ENCODE measurements at regions not wholly inside any gene's neighbourhood (a gene's known extent, or its start where the extent isn't known, plus 50 kb on each side); places are given as distances from the start of the nearest gene placed in this dataset.

DNA sequence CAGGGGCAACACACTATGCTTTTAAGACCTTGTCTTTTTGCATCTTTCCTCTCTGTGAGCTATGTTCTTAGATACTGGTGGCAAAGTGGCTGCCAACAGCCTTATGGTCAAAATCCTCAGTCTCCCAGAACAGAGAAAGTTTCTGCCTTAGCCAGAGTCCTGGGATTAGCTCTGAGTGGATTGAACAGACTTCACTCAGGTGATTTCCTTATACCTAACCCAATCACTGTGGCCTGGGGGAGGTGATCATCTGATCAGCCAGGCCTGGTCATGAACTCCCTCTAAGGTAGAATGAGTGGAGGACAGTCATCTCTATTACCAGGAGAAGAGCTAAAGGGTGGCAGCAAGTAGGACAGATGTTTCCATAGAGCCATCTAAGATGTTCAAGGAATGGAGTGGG is 218.5 kb upstream of the E2F8 start:
- DNase-seq, result no peak

DNA sequence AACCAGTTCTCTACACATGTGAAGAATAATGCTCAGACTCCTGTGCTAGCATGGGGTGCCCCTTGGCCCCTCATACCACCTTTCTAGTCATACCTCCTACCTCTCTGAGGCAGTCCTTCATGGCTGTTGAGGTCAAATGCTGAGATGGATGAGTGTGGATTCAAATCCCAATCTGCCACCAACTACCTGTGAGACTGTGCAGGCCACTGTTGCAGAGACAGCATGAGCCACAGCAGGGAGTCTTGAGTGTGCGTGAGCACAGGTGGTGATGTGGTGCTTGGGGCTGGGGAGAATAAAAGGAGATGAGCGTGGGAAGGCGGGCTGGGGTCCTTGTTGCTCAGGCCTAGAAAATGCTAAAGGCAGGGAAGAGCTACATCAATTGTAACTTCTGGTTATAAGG is 218.0 kb upstream of the E2F8 start:
- DNase-seq, result no peak

DNA sequence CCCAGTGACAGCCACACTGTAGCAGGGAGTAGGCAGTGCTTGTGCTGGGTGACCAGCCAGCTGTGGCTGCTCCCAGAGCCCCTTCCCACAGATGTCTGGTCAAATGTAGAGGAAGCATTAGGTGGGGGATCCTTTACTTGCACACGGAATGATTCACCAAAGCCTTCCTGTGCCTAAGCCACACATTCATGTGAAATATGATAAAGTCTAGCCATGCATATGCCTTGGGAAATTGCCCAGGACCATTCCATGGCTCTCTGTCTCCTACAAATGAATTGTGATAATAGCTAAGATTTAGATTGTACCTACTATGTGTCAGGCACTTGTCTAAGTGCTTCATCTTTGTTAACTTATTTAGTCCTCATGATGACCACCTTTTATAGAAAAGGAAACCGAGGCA is 217.5 kb upstream of the E2F8 start:
- no peak for DNase-seq

DNA sequence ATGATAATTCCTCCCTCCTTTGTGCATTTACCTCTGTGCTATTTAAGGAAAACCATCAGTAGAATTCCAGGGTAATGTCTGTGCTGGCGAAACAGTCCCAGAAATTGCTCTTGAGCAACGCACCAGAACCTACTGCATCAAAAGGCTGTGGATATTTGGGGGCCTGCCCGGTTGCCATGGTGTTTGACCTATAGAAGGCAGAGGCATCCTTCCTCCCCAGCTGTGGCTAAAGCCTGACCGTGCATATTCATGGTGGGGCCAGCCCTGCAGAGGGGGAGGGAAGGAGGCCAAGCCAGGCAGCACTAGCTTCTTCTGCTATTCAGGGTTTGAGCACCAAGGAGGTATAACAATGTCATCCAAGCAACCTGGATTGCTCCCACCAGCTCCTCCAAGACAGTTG is 215.0 kb upstream of the E2F8 start:
- no peak for DNase-seq

DNA sequence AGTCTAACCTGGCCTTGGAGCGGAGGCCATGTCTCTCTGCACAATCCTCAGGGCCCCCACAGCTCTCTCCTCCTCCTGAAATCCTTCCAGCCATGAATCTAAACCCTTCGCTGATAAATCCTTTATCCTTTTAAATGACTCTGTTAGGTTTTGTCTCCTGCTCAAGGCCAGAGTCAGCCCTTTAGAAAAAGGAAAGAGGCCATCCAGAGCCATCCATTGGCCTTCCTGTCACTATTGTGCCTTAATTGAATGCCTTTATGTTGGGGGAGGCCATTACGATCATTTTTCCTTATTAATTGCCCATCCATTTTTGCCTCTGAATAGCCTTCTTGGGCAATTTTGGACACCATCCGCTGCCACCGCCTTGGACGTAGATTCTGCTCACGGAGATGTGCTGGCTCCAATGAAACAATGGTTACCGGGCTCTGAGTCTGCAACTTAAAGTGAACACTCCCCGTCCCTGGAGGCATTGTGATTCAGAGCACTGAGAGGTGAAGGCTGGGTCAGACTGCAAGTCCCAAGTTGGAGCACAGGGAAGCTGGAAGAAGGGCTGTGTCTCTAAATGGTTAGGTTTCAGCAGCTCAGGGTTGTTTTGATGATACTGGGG is 213.0 kb upstream of the E2F8 start:
- no peak for DNase-seq

DNA sequence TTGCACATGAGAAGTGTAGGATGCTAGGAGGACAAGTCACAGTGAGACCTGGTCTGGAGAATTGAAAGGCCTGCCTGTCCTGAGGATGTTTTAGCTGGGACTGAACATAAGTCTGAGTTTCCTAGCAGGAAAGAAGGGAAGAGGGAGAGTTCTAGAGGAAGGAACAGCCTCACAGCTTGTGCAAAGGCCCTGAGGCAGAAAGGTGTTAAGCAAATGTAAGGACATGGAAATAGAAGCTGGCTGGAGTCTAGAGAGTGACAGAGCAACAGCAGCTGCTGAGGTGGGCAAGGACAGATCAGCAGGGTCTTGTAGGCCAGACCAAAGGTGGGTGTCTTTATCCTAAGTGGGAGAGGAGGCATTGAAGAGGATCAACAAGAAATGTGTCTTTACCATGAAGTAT is 210.9 kb upstream of the E2F8 start:
- DNase-seq, result no peak

DNA sequence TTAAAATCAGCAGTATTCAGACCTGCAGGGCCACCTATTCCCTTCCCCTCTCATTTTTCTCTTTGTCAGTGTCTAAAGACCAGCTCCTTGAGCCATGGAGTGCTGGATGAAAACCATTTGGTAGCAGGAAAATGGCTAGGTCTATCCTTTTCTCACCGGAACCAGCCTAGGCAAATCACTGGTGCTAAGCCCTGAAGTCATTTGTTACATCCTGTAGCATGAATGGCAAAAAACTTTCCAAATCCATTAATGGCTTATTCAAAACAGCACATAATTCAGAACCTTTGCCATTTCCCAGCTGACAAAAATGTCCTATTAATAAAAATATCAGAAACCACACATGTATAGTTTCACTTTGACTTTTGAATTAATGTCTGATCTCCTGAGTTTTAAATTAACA is 209.5 kb upstream of the E2F8 start:
- no peak for DNase-seq

DNA sequence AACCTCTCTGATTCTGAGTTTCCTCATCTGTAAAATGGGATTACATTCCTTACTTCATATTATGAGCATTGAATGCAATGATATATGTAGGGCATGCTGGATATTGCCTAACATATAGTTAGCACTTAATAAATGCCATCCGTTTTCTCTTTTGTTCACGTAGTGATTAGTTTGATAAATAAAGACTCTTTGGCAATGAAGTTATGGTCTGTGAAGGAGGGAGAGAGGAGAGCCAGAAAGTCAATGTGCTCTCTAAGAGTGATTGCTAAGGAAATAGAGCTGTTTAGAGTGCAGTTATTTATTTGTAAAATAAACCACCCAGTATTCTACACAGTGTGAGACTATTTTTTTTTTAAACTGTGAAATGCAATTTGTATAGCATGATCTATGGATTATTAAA is 207.9 kb upstream of the E2F8 start:
- DNase-seq, result no peak

DNA sequence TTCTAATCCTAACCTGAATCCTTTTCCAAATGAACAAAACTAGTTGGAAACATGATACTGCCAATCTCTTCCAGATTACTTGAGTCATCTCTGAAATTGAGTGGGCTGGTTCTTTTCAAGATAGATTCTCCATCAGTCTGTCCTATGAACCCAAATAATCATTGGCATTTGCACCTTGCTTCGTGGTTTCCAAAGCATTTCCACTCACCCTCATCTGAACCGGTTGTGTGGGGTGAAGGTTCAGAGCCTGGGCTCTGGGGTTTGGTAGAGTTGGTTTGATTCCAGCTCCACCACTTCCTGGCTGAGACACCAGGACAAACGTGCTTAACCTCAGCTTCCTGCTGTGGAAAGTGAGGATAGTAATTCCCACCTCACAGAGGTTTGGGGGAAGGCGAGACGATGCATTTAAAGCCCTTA is 206.4 kb upstream of the E2F8 start:
- no peak for DNase-seq

DNA sequence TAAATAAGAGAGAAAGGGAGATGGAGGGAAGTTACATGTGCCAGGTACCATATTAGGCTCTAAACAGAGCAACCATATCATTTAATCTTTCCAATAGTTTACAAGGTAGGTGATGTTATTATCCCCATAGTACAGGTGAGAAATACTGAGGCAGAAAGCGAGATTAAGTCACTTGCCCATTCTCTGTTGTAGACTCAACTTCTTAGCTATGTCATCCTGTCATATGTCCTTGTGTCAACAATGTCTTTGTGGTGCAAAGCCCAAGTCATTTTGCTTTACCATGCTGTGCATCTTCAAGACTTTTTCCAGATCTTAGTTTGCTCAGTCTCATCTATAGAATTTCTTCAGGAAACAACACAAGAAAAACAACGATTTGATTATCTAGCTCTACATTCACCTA is 205.0 kb upstream of the E2F8 start:
- DNase-seq, result no peak

DNA sequence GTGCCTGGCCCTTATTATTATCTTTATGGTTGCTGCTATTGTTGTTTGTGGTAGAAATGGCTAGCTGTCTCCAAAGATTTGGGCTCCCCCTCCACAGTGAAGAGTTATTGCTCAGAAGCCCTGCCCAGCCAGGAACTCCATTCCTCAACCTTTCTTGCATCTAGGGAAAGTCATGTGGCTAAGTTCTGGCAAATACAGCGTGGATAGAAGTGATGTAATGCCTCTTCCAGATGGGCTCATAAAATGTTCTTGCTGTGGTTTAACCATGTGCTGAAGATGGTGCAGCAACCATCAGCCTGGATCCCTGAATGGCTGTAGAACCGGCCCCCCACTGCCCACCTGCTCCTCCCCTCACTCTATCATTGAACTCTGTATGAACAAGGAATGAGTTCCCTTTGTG is 203.5 kb upstream of the E2F8 start:
- no peak for DNase-seq

DNA sequence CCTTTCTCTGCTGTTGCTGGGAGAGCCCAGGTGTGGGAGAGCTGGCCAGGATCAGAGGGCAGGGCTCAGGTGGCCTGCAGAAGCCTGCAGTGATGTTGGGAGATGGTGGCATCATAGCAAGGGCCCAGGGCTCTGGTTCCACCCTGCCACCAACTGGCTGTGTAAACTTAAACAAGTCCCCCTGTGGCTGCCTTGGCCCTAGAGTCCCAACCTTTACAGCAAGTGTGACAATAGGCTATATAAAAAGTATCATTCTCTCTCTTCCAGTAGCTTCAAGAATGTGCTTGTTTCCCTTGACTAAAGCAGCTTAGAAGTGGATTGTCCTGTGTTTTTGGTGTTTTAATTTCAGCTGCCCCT is 201.8 kb upstream of the E2F8 start:
- no peak for DNase-seq

DNA sequence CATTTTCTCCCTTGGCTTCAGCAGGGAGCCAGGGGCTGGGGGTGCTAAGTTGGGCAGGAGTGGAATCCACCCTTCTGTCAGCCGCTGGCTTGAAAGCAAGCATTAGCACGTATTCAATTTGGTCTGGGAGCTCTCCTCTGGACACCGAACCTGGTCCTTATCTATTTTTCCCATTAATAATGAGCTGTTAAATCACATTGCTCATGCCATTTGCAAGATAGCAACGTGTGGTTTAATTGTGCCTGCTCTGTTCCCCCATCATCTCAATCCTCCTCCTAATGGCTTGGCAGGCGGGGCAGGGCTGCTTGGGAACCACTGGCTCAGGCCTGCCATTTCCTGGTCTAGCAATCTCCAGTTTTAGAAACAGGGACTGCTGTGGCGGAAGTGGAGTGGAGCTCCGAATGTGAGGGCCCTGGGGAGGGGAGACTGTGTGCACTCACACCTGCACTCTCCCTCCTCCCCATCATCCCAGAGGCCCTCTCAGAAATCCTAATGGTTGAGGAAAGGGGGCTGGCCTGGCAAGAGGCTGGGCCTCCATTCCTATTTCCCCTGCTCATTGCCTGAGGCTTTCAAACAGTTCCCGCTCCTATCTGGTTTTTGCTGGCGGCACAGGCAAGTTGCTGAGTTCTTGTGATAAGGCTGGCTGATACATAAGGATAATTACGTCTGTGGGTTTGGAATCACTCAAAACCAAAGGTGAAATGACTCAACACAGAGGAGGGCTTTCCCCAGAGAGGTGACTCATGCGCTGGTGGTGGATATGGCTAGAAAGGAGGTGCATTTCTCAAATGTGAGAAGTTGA is 201.2 kb upstream of the E2F8 start:
- no peak for DNase-seq

DNA sequence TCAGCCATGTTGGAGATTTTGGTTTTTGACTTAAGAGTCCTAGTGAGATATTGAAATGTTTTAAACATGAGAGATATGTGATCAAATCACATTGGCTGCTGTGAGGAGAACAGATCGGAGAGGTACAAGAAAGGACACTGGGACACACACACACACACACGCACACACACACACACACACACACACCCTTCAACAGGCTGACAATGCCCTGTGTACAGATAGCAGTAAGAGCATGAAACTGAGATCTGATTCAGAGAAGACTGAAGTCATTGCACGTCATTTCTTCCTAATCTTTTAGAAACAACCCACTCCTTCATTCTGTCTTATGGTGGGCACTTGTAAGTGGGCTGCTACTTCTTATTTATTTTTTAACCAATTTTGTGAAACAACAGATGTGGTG is 200.5 kb upstream of the E2F8 start:
- DNase-seq, result no peak

DNA sequence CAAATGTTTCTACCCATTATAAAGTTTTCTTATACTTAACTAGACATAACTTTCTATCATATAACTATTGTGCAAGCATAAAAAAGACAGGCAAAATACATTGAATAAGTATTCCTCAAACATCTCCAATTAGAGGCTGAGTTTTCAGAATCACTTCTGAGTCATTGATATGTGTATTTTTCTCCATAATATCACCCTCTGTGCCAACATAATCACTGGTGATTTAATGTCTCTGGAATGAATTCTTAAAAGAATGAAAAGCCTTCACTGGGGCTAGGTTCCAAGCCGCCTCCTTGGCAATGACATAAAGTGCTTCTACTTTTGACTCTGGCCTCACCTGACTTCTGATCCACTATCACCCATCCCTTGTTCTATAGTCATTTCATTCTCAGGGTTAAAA is 197.0 kb upstream of the E2F8 start:
- no peak for DNase-seq

DNA sequence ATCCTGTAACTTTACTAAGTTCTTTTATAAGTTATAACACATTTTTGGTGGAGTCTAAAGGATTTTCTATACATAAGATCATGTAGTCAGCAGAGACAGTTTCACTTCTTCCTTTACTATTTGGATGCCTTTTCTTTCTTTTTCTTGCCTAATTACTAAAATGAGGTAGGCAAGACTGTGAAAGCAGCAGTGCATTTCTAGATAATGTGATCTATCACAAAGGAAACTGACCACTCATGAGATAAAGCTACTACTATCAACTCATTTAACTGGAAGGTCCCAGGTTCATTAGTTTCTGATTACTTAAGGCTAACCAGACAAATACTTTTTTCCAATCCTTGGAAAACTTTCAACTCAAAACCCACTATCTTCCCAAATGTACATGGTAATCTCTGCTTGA is 196.2 kb upstream of the E2F8 start:
- DNase-seq, result no peak

DNA sequence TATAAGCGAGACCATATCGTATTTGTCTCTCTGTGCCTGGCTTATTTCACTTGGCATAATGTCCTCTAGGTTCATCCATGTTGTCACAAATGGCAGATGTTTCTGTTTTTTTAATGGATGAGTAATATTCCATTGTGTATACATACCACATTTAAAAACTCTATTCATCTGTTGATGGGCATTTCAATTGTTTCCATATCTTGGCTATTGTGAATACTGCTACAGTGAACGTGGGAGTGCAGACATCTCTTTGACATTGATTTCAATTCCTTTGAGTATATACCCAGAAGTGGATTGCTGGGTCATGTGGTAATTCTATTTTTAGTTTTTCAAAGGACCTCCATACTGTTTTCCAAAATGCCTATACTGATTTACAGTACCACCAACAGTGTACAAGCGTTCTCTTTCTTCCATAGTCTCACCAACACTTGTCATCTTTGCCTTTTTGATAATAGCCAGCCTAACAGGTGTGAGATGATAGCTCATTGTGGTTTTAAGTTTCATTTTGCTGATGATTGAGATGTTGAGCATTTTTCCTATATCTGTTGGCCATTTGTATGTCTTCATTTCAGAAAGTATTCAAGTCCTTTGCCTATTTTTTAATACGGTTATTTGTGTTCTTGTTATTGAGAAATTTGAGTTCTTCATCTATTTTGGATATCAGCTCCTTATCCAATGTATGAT is 194.7 kb upstream of the E2F8 start:
- DNase-seq, result no peak

DNA sequence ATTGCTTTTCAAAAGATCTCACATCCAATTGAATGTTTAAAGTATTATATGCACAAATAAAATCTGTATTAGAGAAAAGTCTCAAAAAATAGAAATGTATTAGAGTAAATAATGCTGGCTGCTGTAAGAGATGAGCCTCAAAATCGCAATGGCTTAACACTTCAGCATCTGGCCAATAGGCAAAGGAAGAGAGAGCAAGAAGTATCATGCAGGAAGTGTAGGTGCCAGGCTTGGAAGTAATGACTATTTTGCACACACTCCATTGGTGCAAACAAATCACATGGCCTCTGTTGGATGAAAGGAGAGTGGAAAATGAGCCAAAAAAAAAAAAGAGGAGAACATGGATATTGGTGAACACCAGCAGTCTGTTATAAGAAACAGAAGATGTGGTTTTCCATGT is 193.0 kb upstream of the E2F8 start:
- DNase-seq, result no peak

DNA sequence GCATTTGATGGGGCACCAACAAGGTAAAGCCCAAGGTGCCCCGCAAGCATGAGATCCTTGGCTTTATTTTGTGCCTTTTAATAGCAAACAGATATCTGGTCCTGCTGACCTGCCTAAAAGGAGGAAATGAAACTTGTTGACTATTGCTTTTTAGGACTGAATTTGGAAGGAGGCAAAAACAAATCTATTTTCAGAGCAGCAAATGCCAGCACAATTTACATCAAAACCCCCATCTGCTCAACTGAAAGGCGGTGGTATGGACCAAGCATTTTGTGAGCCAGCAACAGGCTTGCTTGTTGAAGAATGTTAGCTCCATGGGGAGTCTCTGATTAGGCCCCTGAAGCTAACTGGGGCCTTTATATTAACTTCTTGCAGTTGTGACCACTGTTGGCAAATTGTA is 192.6 kb upstream of the E2F8 start:
- no peak for DNase-seq

DNA sequence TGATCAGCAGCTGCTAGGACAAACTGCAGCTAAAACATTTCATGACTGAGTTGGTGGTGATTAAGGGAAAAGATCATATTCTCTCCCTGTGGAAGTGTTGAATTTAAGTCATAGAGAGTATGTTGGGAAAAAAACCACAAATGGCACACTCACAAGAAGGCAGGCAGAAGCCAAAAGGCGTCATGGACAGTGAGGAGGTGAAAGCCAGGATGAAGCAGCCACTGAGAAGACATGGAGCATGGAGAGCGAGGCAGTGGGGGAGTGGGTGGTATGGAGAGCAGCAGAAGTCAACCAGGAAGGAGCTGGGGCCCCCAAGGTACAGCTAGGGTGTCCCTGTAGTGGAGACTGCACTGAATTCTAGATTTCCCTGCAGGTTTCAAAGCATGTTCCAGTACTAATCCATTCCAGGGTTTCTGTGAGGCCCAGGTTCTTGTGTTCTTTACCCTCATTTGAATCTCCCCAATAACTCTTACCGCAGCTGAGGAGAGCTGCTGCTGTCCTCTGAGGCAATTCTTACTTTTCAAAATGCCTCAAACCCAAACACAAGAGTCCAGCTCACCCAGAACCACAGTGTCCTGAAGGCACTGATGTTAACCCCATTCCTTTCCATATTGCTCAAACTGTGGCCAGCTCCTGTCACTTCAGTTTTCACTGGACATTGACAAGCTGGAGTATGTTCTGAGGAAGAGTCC is 191.8 kb upstream of the E2F8 start:
- DNase-seq, result no peak

DNA sequence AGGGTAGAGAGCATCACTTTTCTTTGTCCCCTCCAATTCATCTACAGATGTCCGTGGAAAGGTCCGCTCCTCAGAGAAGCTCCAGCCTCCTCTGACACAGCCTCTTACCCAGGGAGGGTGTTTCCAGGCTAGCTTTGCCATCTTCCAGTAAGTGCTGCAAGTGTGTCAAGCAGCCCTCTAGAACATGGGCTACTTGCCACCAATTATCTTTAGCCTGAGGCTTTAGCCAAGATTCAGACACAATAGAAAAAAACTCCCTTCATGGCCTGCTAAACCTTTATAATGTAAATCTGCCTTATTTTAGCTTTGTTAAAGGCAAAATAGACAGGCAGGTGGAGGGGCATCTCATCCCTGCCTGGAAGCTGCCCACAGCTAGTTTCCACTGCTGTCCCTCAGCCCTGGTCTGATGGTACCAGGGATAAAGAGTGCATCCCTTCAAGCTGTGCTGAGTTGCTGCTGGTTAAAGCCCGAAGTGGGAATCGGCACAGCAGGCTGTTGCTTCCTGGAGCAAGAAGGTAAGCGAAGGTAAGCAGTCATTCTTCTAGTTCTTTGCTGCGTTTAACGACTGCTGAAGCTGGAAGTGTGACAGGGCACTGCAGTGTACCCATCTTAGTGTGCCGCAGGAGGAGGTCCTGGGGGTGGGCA is 190.1 kb upstream of the E2F8 start:
- no peak for DNase-seq

DNA sequence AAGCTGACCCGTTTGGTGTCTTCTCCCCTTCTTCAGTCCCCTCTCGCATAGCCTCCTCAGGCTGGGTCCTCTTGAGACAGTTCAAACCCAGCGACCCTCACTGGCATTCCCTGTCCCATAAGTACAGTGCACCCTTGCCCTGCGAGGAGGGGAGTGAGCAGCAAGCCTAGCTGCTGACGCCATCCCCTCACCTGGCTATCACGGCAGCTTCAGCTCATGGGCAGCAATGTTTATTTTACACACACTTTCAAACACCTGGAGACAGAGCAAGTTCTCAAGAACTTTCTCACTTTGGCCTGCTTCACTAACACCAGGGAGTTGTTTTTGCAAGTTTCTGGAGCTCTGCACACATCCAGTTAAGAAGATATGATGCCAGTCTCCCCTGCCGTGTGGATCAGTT is 189.6 kb upstream of the E2F8 start:
- no peak for DNase-seq

DNA sequence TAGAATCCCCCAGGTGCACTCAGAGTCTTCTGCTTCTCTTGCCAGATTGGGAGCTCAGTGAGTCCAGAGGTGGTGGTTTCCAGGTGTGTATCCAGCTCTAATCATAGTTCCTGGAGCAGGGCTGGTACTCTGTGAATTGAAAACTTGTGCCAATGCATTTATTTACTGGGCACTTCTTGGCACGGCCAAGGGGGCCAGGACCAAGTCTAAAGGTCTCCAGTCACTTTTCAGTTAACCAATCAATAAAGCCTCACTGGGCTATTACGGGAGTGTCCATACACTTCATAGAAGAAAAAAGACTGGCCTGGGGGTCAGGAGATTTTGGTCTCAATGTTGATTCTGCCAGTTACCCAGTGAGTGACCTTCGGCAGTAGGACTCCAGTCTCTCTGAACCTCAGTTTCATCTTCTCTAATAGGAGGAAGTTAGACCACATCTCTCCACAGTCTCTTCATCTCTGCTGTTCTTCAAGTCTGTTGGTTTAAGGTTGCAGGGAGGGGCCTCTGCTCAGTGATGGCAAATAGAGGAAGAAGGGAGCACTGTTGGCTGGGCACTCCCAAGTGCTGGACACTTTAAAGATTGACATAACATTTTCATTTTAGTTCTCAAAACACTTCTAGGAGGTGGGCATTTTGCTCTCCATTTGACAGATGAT is 188.5 kb upstream of the E2F8 start:
- DNase-seq, result no peak

Measured in CD4-positive, alpha-beta T cell treated with Interleukin-6 for 4 hours (primary cell).